NCI-H1436 treated with DMSO at 0.1 percent for 48 hours (cell line): ENCODE measurements at regions not wholly inside any gene's neighbourhood (a gene's known extent, or its start where the extent isn't known, plus 50 kb on each side); places are given as distances from the start of the nearest gene placed in this dataset.

Experiments used
- DNase-seq: peaks from one replicate; lab custom pipeline; 2025; lab: John Stamatoyannopoulos, UW

GRCh38 chr6:104418839-104419238 lies 440.9 kb downstream of the HACE1 start:
- DNase-seq, result no peak

GRCh38 chr6:104418125-104418524 lies 441.6 kb downstream of the HACE1 start:
- no peak for DNase-seq

GRCh38 chr6:104414723-104415122 lies 445.0 kb downstream of the HACE1 start:
- DNase-seq, result no peak

- DNase-seq, result no peak
These were observed 446.0 kb downstream of the HACE1 start for GRCh38 chr6:104413767-104414166.

GRCh38 chr6:104411302-104411701 lies 448.4 kb downstream of the HACE1 start:
- DNase-seq, result no peak

- no peak for DNase-seq
These were observed 449.8 kb downstream of the HACE1 start for GRCh38 chr6:104409913-104410312.

GRCh38 chr6:104407957-104408356 lies 451.8 kb downstream of the HACE1 start:
- no peak for DNase-seq

GRCh38 chr6:104404377-104404776 lies 455.3 kb downstream of the HACE1 start:
- no peak for DNase-seq

- no peak for DNase-seq
These were observed 457.1 kb downstream of the HACE1 start for GRCh38 chr6:104402572-104402971.

GRCh38 chr6:104401926-104402325 lies 457.8 kb downstream of the HACE1 start:
- DNase-seq, result no peak

- DNase-seq, result no peak
These were observed 458.9 kb downstream of the HACE1 start for GRCh38 chr6:104400844-104401243.

- DNase-seq, result no peak
These were observed 463.6 kb downstream of the HACE1 start for GRCh38 chr6:104396077-104396476.

- no peak for DNase-seq
These were observed 477.8 kb downstream of the HACE1 start for GRCh38 chr6:104381907-104382306.

- no peak for DNase-seq
These were observed 494.1 kb downstream of the HACE1 start for GRCh38 chr6:104365451-104366234.

- DNase-seq, result no peak
These were observed 501.8 kb downstream of the HACE1 start for GRCh38 chr6:104357928-104358327.

GRCh38 chr6:104356197-104356596 lies 503.5 kb downstream of the HACE1 start:
- no peak for DNase-seq

GRCh38 chr6:104349191-104349590 lies 510.5 kb downstream of the HACE1 start:
- DNase-seq, result no peak

- DNase-seq, result no peak
These were observed 515.5 kb downstream of the HACE1 start for GRCh38 chr6:104344223-104344622.

GRCh38 chr6:104332364-104332763 lies 527.4 kb downstream of the HACE1 start:
- no peak for DNase-seq

- DNase-seq, result no peak
These were observed 533.3 kb downstream of the HACE1 start for GRCh38 chr6:104326173-104327001.

GRCh38 chr6:104325341-104326172 lies 534.2 kb downstream of the HACE1 start:
- DNase-seq, result no peak

- DNase-seq, result no peak
These were observed 535.4 kb downstream of the HACE1 start for GRCh38 chr6:104324301-104324700.
